ENCODE measurements at regions not wholly inside any gene's neighbourhood (a gene's known extent, or its start where the extent isn't known, plus 50 kb on each side); places are given as distances from the start of the nearest gene placed in this dataset.

GRCh38 chr2:2872713-2873449 lies 504.7 kb downstream of the EIPR1 start:
- no peak overlapping the region for H3K9ac ChIP-seq (ENCODE audit: low read length)

DNA sequence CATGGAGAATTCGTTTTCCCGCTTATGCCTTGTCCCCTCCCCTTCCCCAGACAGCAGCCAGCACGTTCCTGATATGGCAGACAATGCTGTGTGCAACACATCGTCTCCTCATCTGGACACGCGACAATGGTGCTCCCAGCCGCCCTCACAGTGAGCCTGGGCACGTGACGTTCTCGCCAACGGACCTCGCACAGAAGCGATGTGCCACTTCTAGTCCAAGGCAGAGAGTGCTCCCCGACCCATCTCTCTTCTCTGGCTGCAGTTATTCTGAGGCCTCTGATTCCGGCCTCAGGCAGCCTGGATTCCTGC lies 505.4 kb downstream of the EIPR1 start:
- Histone ChIP-seq H3K4me3 (ENCODE audit: low read length) (no peak overlapping the region), H3K79me2 (ENCODE audit: low read length) (no peaks in the 10 kb centered on the region), H3K27ac (ENCODE audit: low read length) (no peak overlapping the region), H4K20me1 (ENCODE audit: insufficient read depth, low read length) (no peaks in the 10 kb centered on the region), H3K9me3 (ENCODE audit: insufficient read depth, low read length) (no peaks in the 10 kb centered on the region), H3K36me3 (replicated peaks; ENCODE audit: low read depth, low read length) (no peaks in the 10 kb centered on the region), H3K4me1 (ENCODE audit: low read length) (no peaks in the 10 kb centered on the region), H3K4me2 (ENCODE audit: low read length) (no peak overlapping the region), H3K27me3 (ENCODE audit: low read depth, low read length) (0 out of 2 replicates have a peak, but pooled peaks cover 3% of the 10 kb centered on the region), H2AFZ (ENCODE audit: low read depth, low read length) (no peak overlapping the region), H3K9ac (ENCODE audit: low read length) (no peak overlapping the region)
- TF ChIP-seq, protein P1, sequence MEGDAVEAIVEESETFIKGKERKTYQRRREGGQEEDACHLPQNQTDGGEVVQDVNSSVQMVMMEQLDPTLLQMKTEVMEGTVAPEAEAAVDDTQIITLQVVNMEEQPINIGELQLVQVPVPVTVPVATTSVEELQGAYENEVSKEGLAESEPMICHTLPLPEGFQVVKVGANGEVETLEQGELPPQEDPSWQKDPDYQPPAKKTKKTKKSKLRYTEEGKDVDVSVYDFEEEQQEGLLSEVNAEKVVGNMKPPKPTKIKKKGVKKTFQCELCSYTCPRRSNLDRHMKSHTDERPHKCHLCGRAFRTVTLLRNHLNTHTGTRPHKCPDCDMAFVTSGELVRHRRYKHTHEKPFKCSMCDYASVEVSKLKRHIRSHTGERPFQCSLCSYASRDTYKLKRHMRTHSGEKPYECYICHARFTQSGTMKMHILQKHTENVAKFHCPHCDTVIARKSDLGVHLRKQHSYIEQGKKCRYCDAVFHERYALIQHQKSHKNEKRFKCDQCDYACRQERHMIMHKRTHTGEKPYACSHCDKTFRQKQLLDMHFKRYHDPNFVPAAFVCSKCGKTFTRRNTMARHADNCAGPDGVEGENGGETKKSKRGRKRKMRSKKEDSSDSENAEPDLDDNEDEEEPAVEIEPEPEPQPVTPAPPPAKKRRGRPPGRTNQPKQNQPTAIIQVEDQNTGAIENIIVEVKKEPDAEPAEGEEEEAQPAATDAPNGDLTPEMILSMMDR (IDR thresholded peaks at IDR 0.05; ENCODE audit: low read depth, low read length): no peak
- TF ChIP-seq EZH2phosphoT487 (IDR thresholded peaks at IDR 0.05; ENCODE audit: low read depth): no peak

More at GRCh38 chr2:2872713-2873449, 504.7 kb downstream of the EIPR1 start:
- H4K20me1 ChIP-seq (ENCODE audit: insufficient read depth, low read length): no peaks in the 10 kb centered on the region
- no peaks in the 10 kb centered on the region for H3K4me1 ChIP-seq (ENCODE audit: low read length)
- H3K79me2 ChIP-seq (ENCODE audit: low read length): no peaks in the 10 kb centered on the region
- no peak overlapping the region for H2AFZ ChIP-seq (ENCODE audit: low read depth, low read length)
- H3K27me3 ChIP-seq (ENCODE audit: low read depth, low read length): 0 out of 2 replicates have a peak, but pooled peaks cover 3% of the 10 kb centered on the region
- no peak overlapping the region for H3K4me3 ChIP-seq (ENCODE audit: low read length)
- H3K36me3 ChIP-seq (replicated peaks; ENCODE audit: low read depth, low read length): no peaks in the 10 kb centered on the region
- H3K4me2 ChIP-seq (ENCODE audit: low read length): no peak overlapping the region
- no peak overlapping the region for H3K27ac ChIP-seq (ENCODE audit: low read length)
- TF ChIP-seq, protein P1 (IDR thresholded peaks at IDR 0.05; ENCODE audit: low read depth, low read length): no peak
- TF ChIP-seq EZH2phosphoT487 (IDR thresholded peaks at IDR 0.05; ENCODE audit: low read depth): no peak
- no peaks in the 10 kb centered on the region for H3K9me3 ChIP-seq (ENCODE audit: insufficient read depth, low read length)

DNA sequence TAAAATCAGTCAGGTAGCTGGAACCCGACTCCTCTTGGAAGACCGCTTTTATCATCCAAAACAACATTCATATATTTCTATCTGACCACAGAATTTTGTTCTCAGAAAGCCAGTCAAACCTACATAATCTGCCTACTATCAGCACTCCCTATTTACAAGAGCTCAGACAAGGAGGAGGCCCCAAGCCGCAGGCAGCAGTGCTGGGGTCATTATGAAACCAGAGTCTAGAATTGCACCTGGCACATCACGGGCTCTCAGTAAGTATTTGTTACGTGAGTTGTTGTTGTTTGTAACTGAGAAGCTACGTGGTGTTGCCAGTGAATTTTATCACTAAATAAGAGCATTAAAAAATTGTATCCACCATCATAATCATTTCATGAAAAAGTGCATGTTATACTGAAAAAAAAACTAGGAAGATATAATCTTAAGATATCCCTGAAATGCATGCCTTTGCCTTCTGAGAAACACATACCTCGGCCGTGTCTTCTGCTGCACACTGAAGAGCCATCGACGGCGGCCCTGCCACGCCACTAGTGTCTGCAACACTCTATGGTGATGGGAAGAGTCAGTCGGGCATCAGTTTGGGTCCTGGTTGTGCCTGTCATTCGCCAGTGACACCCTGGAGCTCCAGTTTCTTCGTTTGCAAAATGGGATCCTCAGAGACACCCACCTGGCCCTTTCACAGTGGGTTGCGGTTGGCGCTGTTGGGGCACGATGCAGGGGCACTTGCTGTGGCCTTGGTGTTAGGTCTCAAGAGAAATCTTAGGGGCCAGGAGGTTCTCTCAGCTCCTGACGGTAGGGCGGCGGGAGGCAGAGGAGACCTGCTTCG lies 505.9 kb downstream of the EIPR1 start:
- TF ChIP-seq, protein P1 (IDR thresholded peaks at IDR 0.05; ENCODE audit: low read depth, low read length): no peak
- no peak for TF ChIP-seq EZH2phosphoT487 (IDR thresholded peaks at IDR 0.05; ENCODE audit: low read depth)
- Histone ChIP-seq H3K27ac (ENCODE audit: low read length) (no peak overlapping the region), H3K9me3 (ENCODE audit: insufficient read depth, low read length) (no peaks in the 10 kb centered on the region), H3K36me3 (replicated peaks; ENCODE audit: low read depth, low read length) (no peaks in the 10 kb centered on the region), H3K79me2 (ENCODE audit: low read length) (no peaks in the 10 kb centered on the region), H3K4me1 (ENCODE audit: low read length) (no peaks in the 10 kb centered on the region), H3K4me3 (ENCODE audit: low read length) (no peak overlapping the region), H2AFZ (ENCODE audit: low read depth, low read length) (no peak overlapping the region), H4K20me1 (ENCODE audit: insufficient read depth, low read length) (no peaks in the 10 kb centered on the region), H3K4me2 (ENCODE audit: low read length) (no peak overlapping the region), H3K27me3 (ENCODE audit: low read depth, low read length) (0 out of 2 replicates have a peak, but pooled peaks cover 3% of the 10 kb centered on the region), H3K9ac (ENCODE audit: low read length) (no peak overlapping the region)

- Histone ChIP-seq H3K4me3 (ENCODE audit: low read length) (no peak overlapping the region), H3K27me3 (ENCODE audit: low read depth, low read length) (0 out of 2 replicates have a peak, but pooled peaks cover 3% of the 10 kb centered on the region), H3K4me2 (ENCODE audit: low read length) (no peak overlapping the region), H4K20me1 (ENCODE audit: insufficient read depth, low read length) (no peaks in the 10 kb centered on the region), H3K9ac (ENCODE audit: low read length) (no peak overlapping the region), H2AFZ (ENCODE audit: low read depth, low read length) (no peak overlapping the region), H3K9me3 (ENCODE audit: insufficient read depth, low read length) (no peaks in the 10 kb centered on the region), H3K4me1 (ENCODE audit: low read length) (no peaks in the 10 kb centered on the region), H3K27ac (ENCODE audit: low read length) (no peak overlapping the region), H3K79me2 (ENCODE audit: low read length) (no peaks in the 10 kb centered on the region), H3K36me3 (replicated peaks; ENCODE audit: low read depth, low read length) (no peaks in the 10 kb centered on the region)
- TF ChIP-seq, protein P1 (IDR thresholded peaks at IDR 0.05; ENCODE audit: low read depth, low read length): no peak
- TF ChIP-seq EZH2phosphoT487 (IDR thresholded peaks at IDR 0.05; ENCODE audit: low read depth): no peak
Measured at GRCh38 chr2:2870106-2870505, 507.5 kb downstream of the EIPR1 start.
